Lower lobe of right lung (tissue), 2 donors: ENCODE measurements at regions not wholly inside any gene's neighbourhood (a gene's known extent, or its start where the extent isn't known, plus 50 kb on each side); places are given as distances from the start of the nearest gene placed in this dataset.

Experiments used
- ATAC-seq, 2 donors: fragments of 200-7000 bp; cut with Tn5 transposase; one replicate each; pipeline ENCODE4 v1.9.1; 2020 to 2022; ENCODE audit warnings: mild to moderate bottlenecking in 2 of 2, moderate library complexity in 2 of 2
- DNase-seq: peaks from one replicate; pipeline ENCODE4 v3.0.0-alpha.2; 2020
- H3K27ac ChIP-seq: fragments of 200-600 bp; one replicate; pipeline ENCODE4 v1.8.0; 2022
- H3K27me3 ChIP-seq: fragments of 200-600 bp; one replicate; pipeline ENCODE4 v1.8.0; 2022; ENCODE audit warnings: low read depth
- H3K36me3 ChIP-seq: fragments of 200-600 bp; one replicate; pipeline ENCODE4 v1.8.0; 2022; ENCODE audit warnings: mild to moderate bottlenecking
- H3K4me1 ChIP-seq: fragments of 200-600 bp; one replicate; pipeline ENCODE4 v1.8.0; 2022
- H3K4me3 ChIP-seq: fragments of 200-600 bp; one replicate; pipeline ENCODE4 v1.8.0; 2022; ENCODE audit warnings: mild to moderate bottlenecking
- H3K9me3 ChIP-seq: fragments of 200-600 bp; one replicate; pipeline ENCODE4 v1.8.0; 2022
- intact Hi-C: fragments of 100-400 bp; cut with DNase I; formaldehyde crosslinking; loops from one replicate; pipeline ENCODE4 v1.11.0; 2022
- TF ChIP-seq, protein P1 (sequence below): fragments of 200-600 bp; IDR thresholded peaks from one replicate; pipeline ENCODE4 v1.8.0; 2022; ENCODE audit warnings: antibody characterized with exemption, mild to moderate bottlenecking
- donor health status: DM: no; HTN: yes; CAD: no; lungs with severe emphysema.

DNA sequence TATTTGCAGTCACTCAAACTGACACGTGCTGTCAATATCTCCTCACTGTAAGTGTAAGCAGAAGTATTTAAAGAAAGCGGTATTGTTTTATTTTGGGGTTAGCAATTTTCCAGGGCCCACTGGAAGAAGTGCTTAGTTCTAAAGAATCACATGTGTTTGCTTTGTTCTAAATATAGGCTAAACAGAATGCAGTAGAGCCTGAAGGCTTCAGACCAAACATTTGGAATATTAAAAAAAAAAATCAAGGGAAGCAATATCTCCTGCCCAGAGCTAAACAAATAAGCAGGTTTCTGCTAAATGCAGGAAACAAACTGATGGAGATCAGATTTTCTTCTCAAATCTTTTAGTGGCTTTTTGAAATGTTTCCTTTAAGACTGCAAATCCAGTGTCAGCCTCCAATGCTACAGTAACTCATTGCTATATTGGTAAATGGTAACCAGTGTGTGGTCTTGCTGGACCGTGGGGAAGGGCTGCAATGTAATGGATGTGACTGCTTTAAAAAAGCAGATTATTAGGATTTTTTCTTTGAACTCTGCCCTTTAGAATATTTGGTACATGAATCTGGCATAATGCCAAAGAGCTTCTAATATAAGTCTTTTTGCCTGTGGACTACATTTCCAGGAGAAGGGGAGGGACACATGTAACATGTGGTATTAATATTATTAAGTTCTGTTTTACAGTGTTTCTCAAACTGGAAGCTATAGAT lies 317.1 kb upstream of the FERMT1 start:
- Histone ChIP-seq H3K27me3 (no peaks in the 10 kb centered on the region), H3K4me3 (no peak overlapping the region), H3K4me1 (no peaks in the 10 kb centered on the region), H3K36me3 (no peaks in the 10 kb centered on the region), H3K27ac (no peak overlapping the region), H3K9me3 (no peaks in the 10 kb centered on the region)
- intact Hi-C loops = no loop called here
- DNase-seq (no peak), ATAC-seq (no peak)
- TF ChIP-seq, protein P1, sequence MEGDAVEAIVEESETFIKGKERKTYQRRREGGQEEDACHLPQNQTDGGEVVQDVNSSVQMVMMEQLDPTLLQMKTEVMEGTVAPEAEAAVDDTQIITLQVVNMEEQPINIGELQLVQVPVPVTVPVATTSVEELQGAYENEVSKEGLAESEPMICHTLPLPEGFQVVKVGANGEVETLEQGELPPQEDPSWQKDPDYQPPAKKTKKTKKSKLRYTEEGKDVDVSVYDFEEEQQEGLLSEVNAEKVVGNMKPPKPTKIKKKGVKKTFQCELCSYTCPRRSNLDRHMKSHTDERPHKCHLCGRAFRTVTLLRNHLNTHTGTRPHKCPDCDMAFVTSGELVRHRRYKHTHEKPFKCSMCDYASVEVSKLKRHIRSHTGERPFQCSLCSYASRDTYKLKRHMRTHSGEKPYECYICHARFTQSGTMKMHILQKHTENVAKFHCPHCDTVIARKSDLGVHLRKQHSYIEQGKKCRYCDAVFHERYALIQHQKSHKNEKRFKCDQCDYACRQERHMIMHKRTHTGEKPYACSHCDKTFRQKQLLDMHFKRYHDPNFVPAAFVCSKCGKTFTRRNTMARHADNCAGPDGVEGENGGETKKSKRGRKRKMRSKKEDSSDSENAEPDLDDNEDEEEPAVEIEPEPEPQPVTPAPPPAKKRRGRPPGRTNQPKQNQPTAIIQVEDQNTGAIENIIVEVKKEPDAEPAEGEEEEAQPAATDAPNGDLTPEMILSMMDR = no peak

DNA sequence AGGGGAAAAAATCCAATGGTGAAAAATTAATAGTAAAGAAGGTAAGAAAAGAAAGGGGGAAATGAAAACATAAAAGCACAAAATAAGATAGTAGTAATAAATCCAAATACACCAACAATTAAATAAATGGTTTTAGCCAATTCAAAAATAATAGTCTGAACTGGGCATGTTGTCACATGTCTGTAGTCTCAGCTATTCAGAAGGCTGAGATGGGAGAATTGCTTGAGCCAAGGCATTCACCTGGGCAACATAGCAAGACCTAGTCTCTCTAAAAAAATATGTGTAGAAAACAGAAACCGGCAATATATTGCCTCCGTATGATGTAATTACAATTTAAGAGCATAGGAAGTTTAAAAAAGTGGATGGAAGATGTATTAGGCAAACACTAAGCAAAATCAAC lies 311.3 kb upstream of the FERMT1 start:
- ATAC-seq (no peak), DNase-seq (no peak)
- no peak overlapping the region for H3K4me3 ChIP-seq
- no peaks in the 10 kb centered on the region for H3K4me1 ChIP-seq
- H3K27ac ChIP-seq = no peak overlapping the region
- H3K27me3 ChIP-seq = no peaks in the 10 kb centered on the region
- H3K36me3 ChIP-seq = no peaks in the 10 kb centered on the region
- H3K9me3 ChIP-seq = no peaks in the 10 kb centered on the region
- TF ChIP-seq, protein P1 = no peak
- intact Hi-C loops = no loop called here

DNA sequence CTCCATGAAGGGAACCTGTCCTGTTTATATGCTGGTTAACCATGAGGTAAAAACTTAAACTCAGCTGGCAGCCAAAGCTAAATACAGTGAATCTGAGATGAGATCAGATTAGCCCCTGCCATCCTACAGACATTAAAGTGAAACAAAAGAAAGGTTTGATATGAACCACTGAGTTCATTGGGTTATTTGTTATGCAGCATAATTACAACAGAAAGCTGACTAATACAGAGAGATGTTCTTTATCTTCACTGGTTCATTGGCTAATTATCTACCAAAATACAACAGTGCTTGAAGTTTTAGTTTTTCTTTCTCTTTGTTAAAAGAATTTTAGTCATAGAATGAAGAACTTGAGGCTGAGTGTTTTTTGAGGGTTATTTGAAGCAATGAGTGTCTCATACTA lies 307.6 kb upstream of the FERMT1 start:
- Histone ChIP-seq H3K27me3 (no peaks in the 10 kb centered on the region), H3K9me3 (no peaks in the 10 kb centered on the region), H3K4me3 (no peak overlapping the region), H3K36me3 (no peaks in the 10 kb centered on the region), H3K4me1 (no peaks in the 10 kb centered on the region), H3K27ac (no peak overlapping the region)
- TF ChIP-seq, protein P1 = no peak
- ATAC-seq (no peak), DNase-seq (no peak)
- intact Hi-C loops = no loop called here

DNA sequence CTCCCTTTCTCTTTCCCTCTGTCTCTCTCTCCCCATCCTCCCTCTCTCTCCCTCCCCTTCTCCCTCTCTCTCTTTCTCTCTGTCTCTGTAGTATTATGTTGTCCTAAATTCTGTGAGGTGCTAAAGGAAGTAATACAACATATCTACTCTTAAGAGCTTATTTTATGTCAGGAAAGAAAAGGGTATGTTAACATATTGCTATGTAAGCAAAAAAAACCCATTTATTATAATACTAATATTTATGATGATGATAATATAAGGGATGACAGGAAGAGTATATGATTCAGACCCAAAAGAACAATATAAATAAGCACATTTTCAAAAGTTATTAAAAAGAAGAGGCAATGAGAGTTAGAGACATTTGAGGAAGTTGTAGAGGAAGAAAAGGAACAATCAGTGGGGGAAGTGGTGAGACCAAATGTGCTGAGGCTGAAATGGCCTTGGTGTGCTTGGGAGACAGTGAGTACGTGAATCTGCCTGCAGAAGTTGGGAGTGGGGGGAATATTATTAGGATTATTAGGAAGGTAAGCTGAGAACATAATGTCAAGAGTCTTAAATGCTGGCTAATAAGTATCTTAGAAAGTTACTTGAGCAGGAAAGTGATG lies 303.6 kb upstream of the FERMT1 start:
- no peaks in the 10 kb centered on the region for H3K9me3 ChIP-seq
- TF ChIP-seq, protein P1 = no peak
- H3K4me3 ChIP-seq = no peak overlapping the region
- no peaks in the 10 kb centered on the region for H3K36me3 ChIP-seq
- DNase-seq (no peak), ATAC-seq (no peak)
- intact Hi-C loops = no loop called here
- no peaks in the 10 kb centered on the region for H3K27me3 ChIP-seq
- H3K27ac ChIP-seq = no peak overlapping the region
- no peaks in the 10 kb centered on the region for H3K4me1 ChIP-seq

DNA sequence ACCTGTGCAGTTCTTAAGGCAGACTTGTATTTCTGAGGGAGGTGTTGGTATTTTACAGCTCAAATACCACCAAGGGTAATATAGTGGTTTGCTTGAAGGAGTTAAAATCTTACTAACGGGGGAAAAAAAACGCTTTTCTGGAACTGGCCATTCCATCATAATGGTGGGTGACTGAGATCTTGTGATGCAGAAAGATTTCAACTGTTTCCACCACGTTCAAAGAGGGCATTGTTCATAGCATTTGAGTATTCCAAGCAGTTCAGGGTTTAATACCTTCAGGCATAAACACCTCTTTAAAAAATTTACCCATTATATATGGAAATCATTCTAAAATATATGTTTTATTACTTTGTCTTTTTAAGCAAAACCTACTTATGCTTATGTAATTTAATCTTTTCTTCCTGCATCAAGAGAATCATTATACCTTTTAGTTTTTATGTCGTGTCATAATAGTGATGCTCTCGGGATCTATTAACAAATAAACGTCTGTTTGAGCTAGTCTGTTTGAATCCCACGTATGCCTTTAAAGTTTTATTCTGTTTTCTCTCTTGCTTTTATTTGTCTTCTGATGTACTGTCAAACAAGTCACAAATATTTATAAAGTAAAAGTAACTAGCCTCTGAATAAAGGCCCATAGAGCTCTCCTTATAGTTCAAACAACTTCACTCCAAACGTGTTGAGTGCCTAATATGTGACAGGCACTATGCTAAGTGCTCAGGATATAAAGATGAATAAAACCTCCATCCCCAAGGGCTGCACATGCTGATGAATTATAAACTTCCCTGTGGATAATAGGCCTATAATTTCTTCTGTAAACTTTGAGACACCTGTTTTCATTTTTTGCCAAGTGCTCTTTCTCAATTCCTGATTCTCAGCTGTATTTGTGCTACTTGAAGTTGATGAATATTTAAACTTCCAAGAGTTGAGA lies 298.8 kb upstream of the FERMT1 start:
- Histone ChIP-seq H3K4me1 (no peaks in the 10 kb centered on the region), H3K27ac (no peak overlapping the region), H3K4me3 (no peak overlapping the region), H3K36me3 (no peaks in the 10 kb centered on the region), H3K9me3 (no peaks in the 10 kb centered on the region), H3K27me3 (no peaks in the 10 kb centered on the region)
- TF ChIP-seq, protein P1 = no peak
- no peak for DNase-seq
- ATAC-seq = no peak
- intact Hi-C loops = no loop called here
